Thoracic aorta (tissue), 2 donors: ENCODE measurements at regions not wholly inside any gene's neighbourhood (a gene's known extent, or its start where the extent isn't known, plus 50 kb on each side); places are given as distances from the start of the nearest gene placed in this dataset.

Source experiments
- ATAC-seq: fragments of 150-250 bp; one replicate; pipeline ENCODE4 v1.8.0; 2017; ENCODE audit warnings: low read depth; ENCODE audit not compliant: insufficient number of reproducible peaks, low FRiP score
- DNase-seq: peaks from one replicate; pipeline ENCODE4 v3.0.0-alpha.2; 2020; ENCODE audit warnings: low spot score
- H3K27ac ChIP-seq, 2 donors: fragments of 200-600 bp; sonication (generic); 1 replicate in 1 of 2; 2 replicates in 1 of 2; pipeline ENCODE4 v1.5.1; 2016; ENCODE audit warnings: mild to moderate bottlenecking in 2 of 2, moderate library complexity in 2 of 2
- H3K27me3 ChIP-seq: fragments of 200-600 bp; sonication (generic); replicated peaks from 2 replicates; pipeline ENCODE4 v1.6.0; 2016; ENCODE audit warnings: mild to moderate bottlenecking; ENCODE audit not compliant: insufficient read depth
- H3K36me3 ChIP-seq: fragments of 200-600 bp; sonication (generic); one replicate; pipeline ENCODE4 v1.5.1; 2016
- H3K4me1 ChIP-seq, 2 donors: fragments of 200-600 bp; sonication (generic); 1 replicate in 1 of 2; 2 replicates in 1 of 2; pipeline versions ENCODE4 v1.5.1 to v1.6.0; 2016; ENCODE audit warnings: low read depth in 2 of 2, mild to moderate bottlenecking in 1 of 2; ENCODE audit not compliant: control insufficient read depth in 1 of 2
- H3K4me3 ChIP-seq: fragments of 200-600 bp; sonication (generic); 2 replicates; pipeline ENCODE4 v1.5.1; 2016; ENCODE audit warnings: mild to moderate bottlenecking
- H3K9me3 ChIP-seq: fragments of 200-600 bp; sonication (generic); 2 replicates; pipeline ENCODE4 v1.5.1; 2016
- TF ChIP-seq, protein P1 (sequence below): fragments of 200-600 bp; sonication (generic); IDR thresholded peaks from one replicate; pipeline ENCODE4 v1.5.1; 2019; ENCODE audit warnings: antibody characterized with exemption

DNA sequence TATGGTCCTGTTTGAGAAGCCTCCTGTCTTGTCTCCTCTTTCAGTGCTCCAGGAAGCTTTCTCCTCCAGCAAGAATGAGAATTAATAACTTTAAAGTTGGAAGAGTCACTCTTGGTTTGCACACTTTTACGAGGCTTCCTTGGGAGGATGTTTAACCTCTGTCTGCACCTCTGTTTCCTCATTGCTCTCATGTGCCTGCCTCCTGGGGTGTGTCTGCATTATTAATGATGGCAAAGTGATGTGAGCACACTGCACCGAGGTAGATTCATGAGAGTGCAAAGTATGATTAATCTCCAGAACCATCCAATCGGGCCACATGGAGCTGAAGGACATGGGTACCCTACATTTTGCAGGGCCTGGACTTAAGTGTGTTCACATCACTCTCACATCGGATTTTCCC lies 73.5 kb upstream of the TENM4 start:
- DNase-seq = no peak
- Histone ChIP-seq H3K4me3 (no peak overlapping the region), H3K27ac (no peak overlapping the region), H3K4me1 (no peaks in the 10 kb centered on the region), H3K9me3 (no peaks in the 10 kb centered on the region), H3K27me3 (no peaks in the 10 kb centered on the region), H3K36me3 (no peaks in the 10 kb centered on the region)
- TF ChIP-seq, protein P1, sequence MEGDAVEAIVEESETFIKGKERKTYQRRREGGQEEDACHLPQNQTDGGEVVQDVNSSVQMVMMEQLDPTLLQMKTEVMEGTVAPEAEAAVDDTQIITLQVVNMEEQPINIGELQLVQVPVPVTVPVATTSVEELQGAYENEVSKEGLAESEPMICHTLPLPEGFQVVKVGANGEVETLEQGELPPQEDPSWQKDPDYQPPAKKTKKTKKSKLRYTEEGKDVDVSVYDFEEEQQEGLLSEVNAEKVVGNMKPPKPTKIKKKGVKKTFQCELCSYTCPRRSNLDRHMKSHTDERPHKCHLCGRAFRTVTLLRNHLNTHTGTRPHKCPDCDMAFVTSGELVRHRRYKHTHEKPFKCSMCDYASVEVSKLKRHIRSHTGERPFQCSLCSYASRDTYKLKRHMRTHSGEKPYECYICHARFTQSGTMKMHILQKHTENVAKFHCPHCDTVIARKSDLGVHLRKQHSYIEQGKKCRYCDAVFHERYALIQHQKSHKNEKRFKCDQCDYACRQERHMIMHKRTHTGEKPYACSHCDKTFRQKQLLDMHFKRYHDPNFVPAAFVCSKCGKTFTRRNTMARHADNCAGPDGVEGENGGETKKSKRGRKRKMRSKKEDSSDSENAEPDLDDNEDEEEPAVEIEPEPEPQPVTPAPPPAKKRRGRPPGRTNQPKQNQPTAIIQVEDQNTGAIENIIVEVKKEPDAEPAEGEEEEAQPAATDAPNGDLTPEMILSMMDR = no peak
- no peak for ATAC-seq

DNA sequence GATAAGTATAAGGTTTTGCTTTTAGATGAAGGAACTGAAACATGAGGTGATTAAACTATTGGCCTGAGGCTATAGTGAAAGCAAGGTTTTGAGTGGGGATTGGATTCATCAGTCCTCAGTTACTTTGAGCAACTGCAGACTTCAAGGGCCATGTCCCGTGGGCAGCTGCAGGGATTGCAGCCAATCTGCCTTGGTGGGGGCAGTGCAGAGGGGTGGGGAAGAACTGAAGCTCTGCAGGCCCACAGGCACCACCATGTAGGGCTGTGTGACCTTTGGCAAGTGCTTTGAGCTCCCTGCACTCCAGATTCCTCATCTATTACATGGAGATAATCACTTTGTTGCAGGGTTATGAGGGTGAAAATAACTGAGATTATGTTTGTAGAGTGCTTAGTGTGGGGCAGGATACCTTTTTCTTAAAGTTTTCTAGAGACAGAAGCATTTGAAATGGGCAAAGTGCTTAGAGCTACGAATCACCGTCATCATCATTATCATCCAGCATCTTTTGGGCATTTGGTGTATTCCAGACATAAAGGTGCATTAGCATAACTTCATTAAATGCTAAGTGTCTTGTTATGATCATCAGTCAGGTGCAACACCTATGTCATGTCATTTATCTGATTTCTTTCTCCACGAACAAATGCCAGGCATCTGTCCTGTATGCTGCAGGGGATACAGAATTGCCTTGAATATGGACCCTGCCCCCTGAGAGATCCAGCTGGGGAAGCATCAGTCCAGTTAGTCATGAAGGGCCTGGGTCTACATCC lies 72.1 kb upstream of the TENM4 start:
- no peaks in the 10 kb centered on the region for H3K27me3 ChIP-seq
- DNase-seq = no peak
- no peaks in the 10 kb centered on the region for H3K36me3 ChIP-seq
- no peak overlapping the region for H3K4me3 ChIP-seq
- no peak overlapping the region for H3K27ac ChIP-seq
- no peaks in the 10 kb centered on the region for H3K4me1 ChIP-seq
- ATAC-seq = no peak
- TF ChIP-seq, protein P1 = no peak
- H3K9me3 ChIP-seq = no peaks in the 10 kb centered on the region

DNA sequence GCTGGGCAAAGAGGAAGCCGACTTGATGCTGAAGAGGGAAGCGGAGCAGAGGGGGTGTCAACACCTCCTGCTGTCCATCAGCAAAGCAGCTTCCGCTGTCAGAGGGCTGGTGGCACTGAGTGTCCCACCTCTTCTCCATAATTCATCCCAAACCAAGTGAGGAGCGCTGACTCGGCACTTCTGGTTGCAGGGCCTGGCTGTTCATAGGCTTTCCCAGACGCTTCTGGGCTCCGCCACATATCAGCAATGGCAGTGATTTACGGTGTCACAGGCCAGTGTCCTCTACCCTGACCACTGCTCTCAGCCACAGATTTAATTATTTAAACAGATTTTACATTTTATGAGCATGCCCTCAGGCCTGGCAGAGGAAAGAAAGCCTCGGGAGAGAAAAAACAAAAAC lies 70.1 kb upstream of the TENM4 start:
- no peaks in the 10 kb centered on the region for H3K27me3 ChIP-seq
- H3K9me3 ChIP-seq = no peaks in the 10 kb centered on the region
- H3K36me3 ChIP-seq = no peaks in the 10 kb centered on the region
- H3K4me3 ChIP-seq = no peak overlapping the region
- DNase-seq = no peak
- ATAC-seq = no peak
- TF ChIP-seq, protein P1 = no peak
- no peaks in the 10 kb centered on the region for H3K4me1 ChIP-seq
- H3K27ac ChIP-seq = no peak overlapping the region

DNA sequence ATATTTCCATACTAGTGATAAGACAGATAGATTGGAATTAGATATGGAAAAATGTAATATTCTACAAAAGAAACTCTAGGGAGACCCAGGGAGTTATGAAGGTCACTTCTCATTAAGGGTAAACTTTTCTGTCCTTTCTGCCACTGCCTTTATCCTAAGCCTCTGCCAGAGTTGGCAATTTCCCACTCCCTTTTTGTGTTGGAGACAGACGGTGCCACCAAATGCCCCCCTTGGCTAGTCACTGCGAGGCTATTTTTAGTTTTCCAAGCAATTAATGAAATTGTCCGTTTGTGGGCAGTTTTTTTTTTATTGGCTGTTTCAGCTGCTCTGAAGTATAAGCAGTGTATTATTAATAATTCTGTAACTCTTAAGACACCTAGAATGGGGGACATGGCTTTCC lies 67.6 kb upstream of the TENM4 start:
- TF ChIP-seq, protein P1 = no peak
- Histone ChIP-seq H3K36me3 (no peaks in the 10 kb centered on the region), H3K27me3 (no peaks in the 10 kb centered on the region), H3K4me1 (peaks cover 4 to 5% of the 10 kb centered on the region in 2 donors), H3K4me3 (no peak overlapping the region), H3K27ac (no peak overlapping the region), H3K9me3 (no peaks in the 10 kb centered on the region)
- no peak for ATAC-seq
- no peak for DNase-seq

DNA sequence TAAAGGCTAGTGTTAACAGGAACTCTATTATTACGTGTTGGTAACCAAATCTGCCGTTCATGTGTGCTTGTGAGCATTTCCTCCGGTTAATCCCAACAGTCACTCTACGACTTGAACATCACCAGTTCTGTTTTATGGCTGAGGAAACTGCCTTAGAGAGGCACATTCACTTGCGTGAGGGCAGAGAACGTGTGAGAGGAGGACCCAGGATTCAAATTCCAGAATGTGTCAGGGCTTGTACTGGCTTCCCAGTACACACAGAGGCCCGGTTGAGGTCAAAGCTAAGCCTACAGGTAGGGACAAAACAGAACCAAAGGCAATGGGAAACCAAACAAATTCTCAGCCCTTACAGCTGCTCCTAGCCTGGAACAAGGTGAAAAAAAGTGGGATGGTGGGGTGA lies 66.9 kb upstream of the TENM4 start:
- Histone ChIP-seq H3K9me3 (no peaks in the 10 kb centered on the region), H3K4me3 (no peak overlapping the region), H3K36me3 (no peaks in the 10 kb centered on the region), H3K27ac (no peak overlapping the region), H3K4me1 (peaks cover 10 to 13% of the 10 kb centered on the region in 2 donors), H3K27me3 (no peaks in the 10 kb centered on the region)
- TF ChIP-seq, protein P1 = no peak
- DNase-seq (no peak), ATAC-seq (no peak)
